H9 (cell line): ENCODE measurements at regions not wholly inside any gene's neighbourhood (a gene's known extent, or its start where the extent isn't known, plus 50 kb on each side); places are given as distances from the start of the nearest gene placed in this dataset.

Source experiments
- DNase-seq: peaks from one replicate; pipeline ENCODE4 v3.0.0-alpha.2; 2017
- H2AFZ ChIP-seq: one replicate; pipeline ENCODE4 v1.6.1; 2013; ENCODE audit warnings: mild to moderate bottlenecking, low read length, control low read depth, moderate library complexity
- H2AK5ac ChIP-seq: 2 replicates; pipeline ENCODE4 v1.6.1; 2013; ENCODE audit warnings: low read length, control low read depth, mixed read lengths; ENCODE audit not compliant: insufficient read length
- H2BK120ac ChIP-seq: one replicate; pipeline ENCODE4 v1.6.1; 2013; ENCODE audit warnings: low read depth, mild to moderate bottlenecking, low read length, control low read depth, inconsistent platforms; ENCODE audit not compliant: poor library complexity, severe bottlenecking
- H2BK12ac ChIP-seq: 2 replicates; pipeline ENCODE4 v1.6.1; 2013; ENCODE audit warnings: low read length, control low read depth, mixed read lengths, low read depth; ENCODE audit not compliant: insufficient read length
- H2BK15ac ChIP-seq: 2 replicates; pipeline ENCODE4 v1.6.1; 2013; ENCODE audit warnings: low read depth, low read length, control low read depth
- H2BK20ac ChIP-seq: one replicate; pipeline ENCODE4 v1.6.1; 2013; ENCODE audit warnings: low read depth, mild to moderate bottlenecking, low read length, control low read depth, inconsistent platforms; ENCODE audit not compliant: poor library complexity, severe bottlenecking
- H2BK5ac ChIP-seq: 2 replicates; pipeline ENCODE4 v1.6.1; 2013; ENCODE audit warnings: low read length, control low read depth, mixed read lengths; ENCODE audit not compliant: insufficient read length
- H3K14ac ChIP-seq: 2 replicates; pipeline ENCODE4 v1.6.1; 2013; ENCODE audit warnings: low read length, control low read depth; ENCODE audit not compliant: insufficient read depth
- H3K18ac ChIP-seq: 2 replicates; pipeline ENCODE4 v1.6.1; 2013; ENCODE audit warnings: low read depth, mild to moderate bottlenecking, mixed read lengths, low read length, control low read depth; ENCODE audit not compliant: insufficient read length
- H3K23ac ChIP-seq: 2 replicates; pipeline ENCODE4 v1.6.1; 2013; ENCODE audit warnings: low read length, control low read depth, mixed read lengths, low read depth; ENCODE audit not compliant: insufficient read length
- H3K23me2 ChIP-seq: 2 replicates; pipeline ENCODE4 v1.6.1; 2013; ENCODE audit warnings: low read depth, mild to moderate bottlenecking, mixed read lengths, low read length, control low read depth; ENCODE audit not compliant: insufficient read length, poor library complexity, severe bottlenecking
- H3K27ac ChIP-seq: 2 replicates; pipeline ENCODE4 v1.5.1; 2013; ENCODE audit warnings: low read length, control low read depth, mixed read lengths, low read depth; ENCODE audit not compliant: insufficient read length
- H3K27me3 ChIP-seq: 2 replicates; pipeline ENCODE4 v1.6.1; 2013; ENCODE audit warnings: low read length, control low read depth, inconsistent platforms; ENCODE audit not compliant: insufficient read depth
- H3K4ac ChIP-seq: 2 replicates; pipeline ENCODE4 v1.6.1; 2013; ENCODE audit warnings: low read depth, mild to moderate bottlenecking, control low read depth, inconsistent platforms, low read length, moderate library complexity
- H3K4me1 ChIP-seq: 2 replicates; pipeline ENCODE4 v1.6.1; 2013; ENCODE audit warnings: low read length, control low read depth, inconsistent platforms; ENCODE audit not compliant: insufficient read depth
- H3K4me2 ChIP-seq: 2 replicates; pipeline ENCODE4 v1.6.1; 2013; ENCODE audit warnings: low read length, control low read depth, mixed read lengths; ENCODE audit not compliant: insufficient read length, insufficient read depth
- H3K56ac ChIP-seq: 2 replicates; pipeline ENCODE4 v1.6.1; 2013; ENCODE audit warnings: low read depth, mild to moderate bottlenecking, mixed read lengths, low read length, control low read depth; ENCODE audit not compliant: insufficient read length
- H3K79me1 ChIP-seq: 2 replicates; pipeline ENCODE4 v1.6.1; 2013; ENCODE audit warnings: low read depth, mild to moderate bottlenecking, moderate library complexity, low read length, control low read depth, inconsistent platforms; ENCODE audit not compliant: insufficient read depth, poor library complexity, severe bottlenecking
- H3K79me2 ChIP-seq: 2 replicates; pipeline ENCODE4 v1.6.1; 2013; ENCODE audit warnings: low read length, control low read depth, inconsistent platforms; ENCODE audit not compliant: insufficient read depth
- H3K9ac ChIP-seq: 2 replicates; pipeline ENCODE4 v1.6.1; 2013; ENCODE audit warnings: low read length, control low read depth, mixed read lengths; ENCODE audit not compliant: insufficient read length; ENCODE audit errors: extremely low read depth
- H3K9me3 ChIP-seq: one replicate; pipeline ENCODE4 v1.6.1; 2013; ENCODE audit warnings: low read depth, low read length, inconsistent platforms; ENCODE audit not compliant: control insufficient read depth
- H3T11ph ChIP-seq: one replicate; pipeline ENCODE4 v1.6.1; 2013; ENCODE audit warnings: mild to moderate bottlenecking, low read length, control low read depth, inconsistent platforms
- H4K20me1 ChIP-seq: one replicate; pipeline ENCODE4 v1.6.1; 2013; ENCODE audit not compliant: control insufficient read depth, insufficient read length, insufficient read depth
- H4K5ac ChIP-seq: 2 replicates; pipeline ENCODE4 v1.6.1; 2013; ENCODE audit warnings: low read depth, mild to moderate bottlenecking, mixed read lengths, low read length, control low read depth; ENCODE audit not compliant: insufficient read length
- H4K8ac ChIP-seq: replicated peaks from 2 replicates; pipeline ENCODE4 v1.6.1; 2013; ENCODE audit warnings: low read length, control low read depth, mixed read lengths, low read depth; ENCODE audit not compliant: insufficient read length
- H4K91ac ChIP-seq: 2 replicates; pipeline ENCODE4 v1.6.1; 2013; ENCODE audit warnings: low read depth, mild to moderate bottlenecking, moderate library complexity, mixed read lengths, low read length, control low read depth; ENCODE audit not compliant: insufficient read length
- H3K27ac Mint-ChIP-seq, 3 experiments: 2 replicates in 2 of 3; 3 replicates in 1 of 3; pipeline ENCODE4 v1.8.0; 2020 to 2021; ENCODE audit warnings: mixed read lengths in 3 of 3, mild to moderate bottlenecking in 1 of 3, moderate library complexity in 1 of 3
- H3K27me3 Mint-ChIP-seq: 2 replicates; pipeline ENCODE4 v1.8.0; 2021; ENCODE audit warnings: low read depth, mild to moderate bottlenecking, moderate library complexity, mixed read lengths
- H3K36me3 Mint-ChIP-seq, 3 experiments: 2 replicates in 2 of 3; 3 replicates in 1 of 3; pipeline ENCODE4 v1.8.0; 2020 to 2021; ENCODE audit warnings: low read depth in 3 of 3, mixed read lengths in 3 of 3; ENCODE audit not compliant: insufficient read depth in 1 of 3
- H3K4me1 Mint-ChIP-seq, 2 experiments: 2 replicates each; pipeline ENCODE4 v1.8.0; 2020; ENCODE audit warnings: mixed read lengths in 2 of 2
- H3K4me3 Mint-ChIP-seq, 2 experiments: 2 replicates in 1 of 2; 3 replicates in 1 of 2; pipeline ENCODE4 v1.8.0; 2020 to 2021; ENCODE audit warnings: mild to moderate bottlenecking in 2 of 2, mixed read lengths in 2 of 2, moderate library complexity in 1 of 2
- H3K9me3 Mint-ChIP-seq, 2 experiments: 2 replicates in 1 of 2; 3 replicates in 1 of 2; pipeline ENCODE4 v1.8.0; 2020; ENCODE audit warnings: mild to moderate bottlenecking in 2 of 2, mixed read lengths in 2 of 2, moderate library complexity in 1 of 2
- WGBS: extraction: QIAGEN DNeasy Blood & Tissue Kit; methylation state at CpG from one replicate; pipeline ENCODE4 v1.1.7; 2013; ENCODE audit warnings: missing lambda C conversion rate, low lambda C conversion rate, mixed read lengths; ENCODE audit not compliant: insufficient read length; ENCODE audit errors: extremely low coverage; 5-methylcytosine and 5-hydroxymethylcytosine counted together
- TF ChIP-seq, protein P1 (sequence below): fragments of 200-600 bp; sonication (generic); conservative IDR thresholded peaks from 3 replicates; pipeline ENCODE4 v1.8.0; 2021; ENCODE audit warnings: antibody characterized with exemption, mild to moderate bottlenecking

GRCh38 chr11:104588970-104589369, 309.3 kb downstream of the CASP12 start:
- H3K23ac ChIP-seq = no peak overlapping the region
- no peak overlapping the region for H2BK120ac ChIP-seq
- no peaks in the 10 kb centered on the region for H3K9me3 Mint-ChIP-seq
- no peak overlapping the region for H2BK5ac ChIP-seq
- no peak overlapping the region for H3K9ac ChIP-seq
- no peak overlapping the region for H3K4me3 Mint-ChIP-seq
- H2BK20ac ChIP-seq = no peak overlapping the region
- no peak overlapping the region for H3K18ac ChIP-seq
- H3K4ac ChIP-seq = no peak overlapping the region
- no peak overlapping the region for H3K56ac ChIP-seq
- peaks cover 0 to under 1% of the 10 kb centered on the region in 2 experiments; a peak in 2 of 4 replicates for H3K4me1 Mint-ChIP-seq
- DNase-seq = no peak
- no peaks in the 10 kb centered on the region for H3K79me1 ChIP-seq
- no peak overlapping the region for H2AK5ac ChIP-seq
- no peak overlapping the region for H2BK15ac ChIP-seq
- no peaks in the 10 kb centered on the region for H3K79me2 ChIP-seq
- peaks cover 0 to 4% (median 0%) of the 10 kb centered on the region in 3 experiments; a peak in 1 of 7 replicates for H3K36me3 Mint-ChIP-seq
- H3K4me2 ChIP-seq = no peak overlapping the region
- H2AFZ ChIP-seq = no peak overlapping the region
- no peaks in the 10 kb centered on the region for H3K27me3 ChIP-seq
- no peak overlapping the region for H3K27ac Mint-ChIP-seq
- H4K5ac ChIP-seq = no peak overlapping the region
- no peak overlapping the region for H4K8ac ChIP-seq
- no peaks in the 10 kb centered on the region for H3K27me3 Mint-ChIP-seq
- H3T11ph ChIP-seq = no peak overlapping the region
- WGBS = no CpG with 5 or more reads among the region's 1 CpG
- H3K23me2 ChIP-seq = no peaks in the 10 kb centered on the region
- no peak overlapping the region for H3K14ac ChIP-seq
- H3K9me3 ChIP-seq = no peaks in the 10 kb centered on the region
- H4K91ac ChIP-seq = no peak overlapping the region
- H2BK12ac ChIP-seq = no peak overlapping the region
- no peak overlapping the region for H3K27ac ChIP-seq
- TF ChIP-seq, protein P1, sequence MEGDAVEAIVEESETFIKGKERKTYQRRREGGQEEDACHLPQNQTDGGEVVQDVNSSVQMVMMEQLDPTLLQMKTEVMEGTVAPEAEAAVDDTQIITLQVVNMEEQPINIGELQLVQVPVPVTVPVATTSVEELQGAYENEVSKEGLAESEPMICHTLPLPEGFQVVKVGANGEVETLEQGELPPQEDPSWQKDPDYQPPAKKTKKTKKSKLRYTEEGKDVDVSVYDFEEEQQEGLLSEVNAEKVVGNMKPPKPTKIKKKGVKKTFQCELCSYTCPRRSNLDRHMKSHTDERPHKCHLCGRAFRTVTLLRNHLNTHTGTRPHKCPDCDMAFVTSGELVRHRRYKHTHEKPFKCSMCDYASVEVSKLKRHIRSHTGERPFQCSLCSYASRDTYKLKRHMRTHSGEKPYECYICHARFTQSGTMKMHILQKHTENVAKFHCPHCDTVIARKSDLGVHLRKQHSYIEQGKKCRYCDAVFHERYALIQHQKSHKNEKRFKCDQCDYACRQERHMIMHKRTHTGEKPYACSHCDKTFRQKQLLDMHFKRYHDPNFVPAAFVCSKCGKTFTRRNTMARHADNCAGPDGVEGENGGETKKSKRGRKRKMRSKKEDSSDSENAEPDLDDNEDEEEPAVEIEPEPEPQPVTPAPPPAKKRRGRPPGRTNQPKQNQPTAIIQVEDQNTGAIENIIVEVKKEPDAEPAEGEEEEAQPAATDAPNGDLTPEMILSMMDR = no peak
- no peaks in the 10 kb centered on the region for H3K4me1 ChIP-seq
- H4K20me1 ChIP-seq = no peaks in the 10 kb centered on the region
